ENCODE measurements at regions not wholly inside any gene's neighbourhood (a gene's known extent, or its start where the extent isn't known, plus 50 kb on each side); places are given as distances from the start of the nearest gene placed in this dataset.

DNA sequence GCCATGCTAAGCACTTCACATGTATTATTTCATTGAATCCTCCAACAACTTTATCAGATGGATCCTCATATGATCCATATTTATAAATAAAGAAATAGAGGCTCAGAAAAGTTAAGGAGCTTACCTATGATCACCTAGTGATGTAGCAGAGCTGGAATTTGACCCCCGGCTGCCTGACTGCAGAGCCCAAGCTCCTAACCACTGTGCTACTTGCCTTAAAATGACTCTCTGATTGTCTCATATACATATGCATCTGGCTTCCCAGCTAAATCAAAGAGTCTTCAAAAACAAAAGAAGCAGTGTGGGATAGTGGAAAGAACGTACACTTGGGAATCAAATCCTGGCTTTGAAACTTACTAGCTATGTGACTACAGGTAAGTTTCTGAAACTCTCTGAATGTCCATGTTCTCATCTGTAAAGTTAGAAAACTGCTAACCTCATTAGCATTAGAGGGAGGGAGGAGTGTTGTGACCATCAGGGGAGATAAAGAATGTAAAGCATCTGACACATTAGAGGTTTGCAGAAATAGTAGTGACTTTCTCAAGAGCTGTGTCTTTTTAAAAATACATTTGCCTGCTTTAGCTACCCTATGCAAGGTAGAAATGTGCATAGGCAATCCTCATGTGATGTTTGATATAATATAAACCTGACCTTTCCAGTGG lies 67.2 kb upstream of the BARHL2 start:
- Histone ChIP-seq H3K9ac (ENCODE audit: control insufficient read depth, insufficient read depth, low read length) (no peak overlapping the region), H2AFZ (ENCODE audit: control insufficient read depth, low read depth, low read length) (no peak overlapping the region), H3K36me3 (ENCODE audit: control insufficient read depth in 2 of 2, insufficient read depth in 2 of 2, low read length in 1 of 2) (no peaks in the 10 kb centered on the region), H3K79me2 (ENCODE audit: control insufficient read depth, insufficient read depth, low read length) (no peaks in the 10 kb centered on the region), H3K27me3 (replicated peaks in 1 of 2; ENCODE audit: control insufficient read depth in 2 of 2, insufficient read depth in 2 of 2, low read length in 1 of 2) (no peaks in the 10 kb centered on the region), H3K9me3 (replicated peaks; ENCODE audit: control insufficient read depth, insufficient read depth, low read length) (no peaks in the 10 kb centered on the region), H3K4me2 (ENCODE audit: control insufficient read depth, insufficient read depth) (no peak overlapping the region), H3K4me1 (ENCODE audit: control insufficient read depth, insufficient read depth, low read length) (no peaks in the 10 kb centered on the region), H3K4me3 (no peak overlapping the region), H3K27ac (ENCODE audit: control insufficient read depth, insufficient read depth) (no peak overlapping the region), H4K20me1 (ENCODE audit: control insufficient read depth, insufficient read depth) (no peaks in the 10 kb centered on the region)
- no TSS peak for BruUV-seq (replicated peaks)
- ChIA-PET CTCF (interaction anchor here (0.9 to 1.3 kb wide), 4 partner anchors 20 to 380 kb away, joined by 3 to 4 read pairs (median 3); no protein-coding TSS in a partner anchor), POLR2A (no interaction called here), RAD21 (ENCODE audit: unreplicated experiment) (no interaction called here), SMC1A (ENCODE audit: uncharacterized antibody, unreplicated experiment) (interaction anchor here (1.0 to 1.6 kb wide), 2 partner anchors 13 to 16 kb away, joined by 3 to 7 read pairs; no protein-coding TSS in a partner anchor)
- in situ Hi-C loops (cut with MboI) (no loop called here), intact Hi-C loops (cut with micrococcal nuclease; ENCODE audit: unreplicated experiment) (no loop called here)
- no peak for DNase-seq (ENCODE audit: low read depth, low spot score)
- ATAC-seq, result no peak
- no peak for FAIRE-seq
- TF ChIP-seq NFXL1 (IDR thresholded peaks at IDR 0.05; ENCODE audit: borderline replicate concordance), result no peak
- TF ChIP-seq, protein P1, sequence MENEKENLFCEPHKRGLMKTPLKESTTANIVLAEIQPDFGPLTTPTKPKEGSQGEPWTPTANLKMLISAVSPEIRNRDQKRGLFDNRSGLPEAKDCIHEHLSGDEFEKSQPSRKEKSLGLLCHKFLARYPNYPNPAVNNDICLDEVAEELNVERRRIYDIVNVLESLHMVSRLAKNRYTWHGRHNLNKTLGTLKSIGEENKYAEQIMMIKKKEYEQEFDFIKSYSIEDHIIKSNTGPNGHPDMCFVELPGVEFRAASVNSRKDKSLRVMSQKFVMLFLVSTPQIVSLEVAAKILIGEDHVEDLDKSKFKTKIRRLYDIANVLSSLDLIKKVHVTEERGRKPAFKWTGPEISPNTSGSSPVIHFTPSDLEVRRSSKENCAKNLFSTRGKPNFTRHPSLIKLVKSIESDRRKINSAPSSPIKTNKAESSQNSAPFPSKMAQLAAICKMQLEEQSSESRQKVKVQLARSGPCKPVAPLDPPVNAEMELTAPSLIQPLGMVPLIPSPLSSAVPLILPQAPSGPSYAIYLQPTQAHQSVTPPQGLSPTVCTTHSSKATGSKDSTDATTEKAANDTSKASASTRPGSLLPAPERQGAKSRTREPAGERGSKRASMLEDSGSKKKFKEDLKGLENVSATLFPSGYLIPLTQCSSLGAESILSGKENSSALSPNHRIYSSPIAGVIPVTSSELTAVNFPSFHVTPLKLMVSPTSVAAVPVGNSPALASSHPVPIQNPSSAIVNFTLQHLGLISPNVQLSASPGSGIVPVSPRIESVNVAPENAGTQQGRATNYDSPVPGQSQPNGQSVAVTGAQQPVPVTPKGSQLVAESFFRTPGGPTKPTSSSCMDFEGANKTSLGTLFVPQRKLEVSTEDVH (IDR thresholded peaks at IDR 0.05; ENCODE audit: low read depth, partially characterized antibody), result no peak
- no peak for TF ChIP-seq TAF1 (IDR thresholded peaks at IDR 0.05; ENCODE audit: borderline replicate concordance, low read depth, low read length)
- no peak for TF ChIP-seq ASH2L (IDR thresholded peaks at IDR 0.05; ENCODE audit: borderline replicate concordance, low read depth)
- no peak for TF ChIP-seq ZNF217 (IDR thresholded peaks at IDR 0.05)
- TF ChIP-seq, protein P2, sequence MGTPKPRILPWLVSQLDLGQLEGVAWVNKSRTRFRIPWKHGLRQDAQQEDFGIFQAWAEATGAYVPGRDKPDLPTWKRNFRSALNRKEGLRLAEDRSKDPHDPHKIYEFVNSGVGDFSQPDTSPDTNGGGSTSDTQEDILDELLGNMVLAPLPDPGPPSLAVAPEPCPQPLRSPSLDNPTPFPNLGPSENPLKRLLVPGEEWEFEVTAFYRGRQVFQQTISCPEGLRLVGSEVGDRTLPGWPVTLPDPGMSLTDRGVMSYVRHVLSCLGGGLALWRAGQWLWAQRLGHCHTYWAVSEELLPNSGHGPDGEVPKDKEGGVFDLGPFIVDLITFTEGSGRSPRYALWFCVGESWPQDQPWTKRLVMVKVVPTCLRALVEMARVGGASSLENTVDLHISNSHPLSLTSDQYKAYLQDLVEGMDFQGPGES (IDR thresholded peaks at IDR 0.05), result no peak
- TF ChIP-seq GATAD2B (conservative IDR thresholded peaks at IDR 0.05; ENCODE audit: low read depth), result no peak
- TF ChIP-seq RAD51 (IDR thresholded peaks at IDR 0.05), result no peak
- TF ChIP-seq ZNF24 (IDR thresholded peaks at IDR 0.05), result no peak
- TF ChIP-seq, protein P3, sequence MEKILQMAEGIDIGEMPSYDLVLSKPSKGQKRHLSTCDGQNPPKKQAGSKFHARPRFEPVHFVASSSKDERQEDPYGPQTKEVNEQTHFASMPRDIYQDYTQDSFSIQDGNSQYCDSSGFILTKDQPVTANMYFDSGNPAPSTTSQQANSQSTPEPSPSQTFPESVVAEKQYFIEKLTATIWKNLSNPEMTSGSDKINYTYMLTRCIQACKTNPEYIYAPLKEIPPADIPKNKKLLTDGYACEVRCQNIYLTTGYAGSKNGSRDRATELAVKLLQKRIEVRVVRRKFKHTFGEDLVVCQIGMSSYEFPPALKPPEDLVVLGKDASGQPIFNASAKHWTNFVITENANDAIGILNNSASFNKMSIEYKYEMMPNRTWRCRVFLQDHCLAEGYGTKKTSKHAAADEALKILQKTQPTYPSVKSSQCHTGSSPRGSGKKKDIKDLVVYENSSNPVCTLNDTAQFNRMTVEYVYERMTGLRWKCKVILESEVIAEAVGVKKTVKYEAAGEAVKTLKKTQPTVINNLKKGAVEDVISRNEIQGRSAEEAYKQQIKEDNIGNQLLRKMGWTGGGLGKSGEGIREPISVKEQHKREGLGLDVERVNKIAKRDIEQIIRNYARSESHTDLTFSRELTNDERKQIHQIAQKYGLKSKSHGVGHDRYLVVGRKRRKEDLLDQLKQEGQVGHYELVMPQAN (conservative IDR thresholded peaks at IDR 0.05), result no peak
- no peak for TF ChIP-seq POLR2A (IDR thresholded peaks at IDR 0.05; ENCODE audit: low read depth, low read length)
- TF ChIP-seq TCF3 (IDR thresholded peaks at IDR 0.05; ENCODE audit: borderline replicate concordance, insufficient read depth, low read depth, low read length), result no peak
- no peak for TF ChIP-seq CBX3 (IDR thresholded peaks at IDR 0.05; ENCODE audit: borderline replicate concordance, low read depth)
- TF ChIP-seq ATF7 (IDR thresholded peaks at IDR 0.05; ENCODE audit: low read depth), result no peak
- no peak for TF ChIP-seq ZNF207 (IDR thresholded peaks at IDR 0.05; ENCODE audit: borderline replicate concordance)
- TF ChIP-seq, protein P4, sequence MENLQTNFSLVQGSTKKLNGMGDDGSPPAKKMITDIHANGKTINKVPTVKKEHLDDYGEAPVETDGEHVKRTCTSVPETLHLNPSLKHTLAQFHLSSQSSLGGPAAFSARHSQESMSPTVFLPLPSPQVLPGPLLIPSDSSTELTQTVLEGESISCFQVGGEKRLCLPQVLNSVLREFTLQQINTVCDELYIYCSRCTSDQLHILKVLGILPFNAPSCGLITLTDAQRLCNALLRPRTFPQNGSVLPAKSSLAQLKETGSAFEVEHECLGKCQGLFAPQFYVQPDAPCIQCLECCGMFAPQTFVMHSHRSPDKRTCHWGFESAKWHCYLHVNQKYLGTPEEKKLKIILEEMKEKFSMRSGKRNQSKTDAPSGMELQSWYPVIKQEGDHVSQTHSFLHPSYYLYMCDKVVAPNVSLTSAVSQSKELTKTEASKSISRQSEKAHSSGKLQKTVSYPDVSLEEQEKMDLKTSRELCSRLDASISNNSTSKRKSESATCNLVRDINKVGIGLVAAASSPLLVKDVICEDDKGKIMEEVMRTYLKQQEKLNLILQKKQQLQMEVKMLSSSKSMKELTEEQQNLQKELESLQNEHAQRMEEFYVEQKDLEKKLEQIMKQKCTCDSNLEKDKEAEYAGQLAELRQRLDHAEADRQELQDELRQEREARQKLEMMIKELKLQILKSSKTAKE (IDR thresholded peaks at IDR 0.05; ENCODE audit: low read depth, poor library complexity, severe bottlenecking), result no peak
- 27% methylated on average over 2 of the region's 2 CpGs for WGBS (ENCODE audit: insufficient coverage, insufficient replicate concordance, low lambda C conversion rate, missing lambda C conversion rate)
